ENCODE measurements at regions not wholly inside any gene's neighbourhood (a gene's known extent, or its start where the extent isn't known, plus 50 kb on each side); places are given as distances from the start of the nearest gene placed in this dataset.

- TF ChIP-seq CTCF (IDR thresholded peaks at IDR 0.05): no peak
- no peak for TF ChIP-seq POLR2A (IDR thresholded peaks at IDR 0.05)
These were observed 522.6 kb upstream of the AMELY start for GRCh38 chrY:7433817-7434809.
